ENCODE measurements at regions not wholly inside any gene's neighbourhood (a gene's known extent, or its start where the extent isn't known, plus 50 kb on each side); places are given as distances from the start of the nearest gene placed in this dataset.
"Not testable (repeated sequence)": the region's sequence is repeated elsewhere in the genome, so short reads cannot be mapped to it uniquely, and the experiment has no call there.

DNA sequence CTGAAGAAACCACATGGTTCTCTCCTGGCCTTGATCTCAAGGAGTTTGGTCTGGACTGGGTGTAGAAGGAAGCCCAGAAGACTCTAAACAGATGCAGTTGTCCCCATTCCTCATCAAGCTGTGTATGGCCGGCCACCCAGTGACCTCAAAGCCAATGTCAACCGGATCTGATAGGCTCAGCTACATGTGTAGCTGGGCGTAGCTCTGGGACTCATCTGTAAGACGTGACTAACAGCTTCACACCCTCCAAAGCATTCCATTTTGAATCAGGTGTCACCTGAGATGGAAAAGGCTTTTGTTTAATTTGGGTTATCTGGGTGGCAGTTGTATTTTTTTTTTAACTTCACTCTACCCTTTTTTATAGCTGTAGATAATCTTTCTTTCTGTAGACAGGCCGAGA lies 130.4 kb downstream of the ABCC12 start:
- ATAC-seq (no peak), DNase-seq (ENCODE audit: low read depth, low spot score) (no peak)
- Histone ChIP-seq H3K36me3 (ENCODE audit: control insufficient read depth, insufficient read depth, low read length) (no peaks in the 10 kb centered on the region), H3K9me3 (ENCODE audit: control insufficient read depth, insufficient read depth, low read depth, low read length) (no peaks in the 10 kb centered on the region), H3K27ac (ENCODE audit: low read length) (no peak overlapping the region), H3K4me1 (ENCODE audit: control insufficient read depth, insufficient read depth, low read length) (no peaks in the 10 kb centered on the region), H3K27me3 (ENCODE audit: control insufficient read depth, insufficient read depth, low read length) (no peaks in the 10 kb centered on the region), H3K4me3 (ENCODE audit: low read depth in 2 of 2, low read length in 2 of 2) (no peak overlapping the region)
- in situ Hi-C loops (cut with HindIII; ENCODE audit: low pct_unique_long_range_greater_than_20kb, low sequenced_read_pairs) = no loop called here
- CTCF ChIA-PET = no interaction called here
- POLR2A ChIA-PET = no interaction called here
- no peak for TF ChIP-seq POLR2AphosphoS5 (IDR thresholded peaks at IDR 0.05; ENCODE audit: low read depth, low read length)
- no peak for TF ChIP-seq TCF7L2 (IDR thresholded peaks at IDR 0.05; ENCODE audit: low read depth, low read length)
- TF ChIP-seq SIN3A (IDR thresholded peaks at IDR 0.05; ENCODE audit: borderline replicate concordance, insufficient read depth, low read depth, low read length) = no peak
- TF ChIP-seq, protein P1, sequence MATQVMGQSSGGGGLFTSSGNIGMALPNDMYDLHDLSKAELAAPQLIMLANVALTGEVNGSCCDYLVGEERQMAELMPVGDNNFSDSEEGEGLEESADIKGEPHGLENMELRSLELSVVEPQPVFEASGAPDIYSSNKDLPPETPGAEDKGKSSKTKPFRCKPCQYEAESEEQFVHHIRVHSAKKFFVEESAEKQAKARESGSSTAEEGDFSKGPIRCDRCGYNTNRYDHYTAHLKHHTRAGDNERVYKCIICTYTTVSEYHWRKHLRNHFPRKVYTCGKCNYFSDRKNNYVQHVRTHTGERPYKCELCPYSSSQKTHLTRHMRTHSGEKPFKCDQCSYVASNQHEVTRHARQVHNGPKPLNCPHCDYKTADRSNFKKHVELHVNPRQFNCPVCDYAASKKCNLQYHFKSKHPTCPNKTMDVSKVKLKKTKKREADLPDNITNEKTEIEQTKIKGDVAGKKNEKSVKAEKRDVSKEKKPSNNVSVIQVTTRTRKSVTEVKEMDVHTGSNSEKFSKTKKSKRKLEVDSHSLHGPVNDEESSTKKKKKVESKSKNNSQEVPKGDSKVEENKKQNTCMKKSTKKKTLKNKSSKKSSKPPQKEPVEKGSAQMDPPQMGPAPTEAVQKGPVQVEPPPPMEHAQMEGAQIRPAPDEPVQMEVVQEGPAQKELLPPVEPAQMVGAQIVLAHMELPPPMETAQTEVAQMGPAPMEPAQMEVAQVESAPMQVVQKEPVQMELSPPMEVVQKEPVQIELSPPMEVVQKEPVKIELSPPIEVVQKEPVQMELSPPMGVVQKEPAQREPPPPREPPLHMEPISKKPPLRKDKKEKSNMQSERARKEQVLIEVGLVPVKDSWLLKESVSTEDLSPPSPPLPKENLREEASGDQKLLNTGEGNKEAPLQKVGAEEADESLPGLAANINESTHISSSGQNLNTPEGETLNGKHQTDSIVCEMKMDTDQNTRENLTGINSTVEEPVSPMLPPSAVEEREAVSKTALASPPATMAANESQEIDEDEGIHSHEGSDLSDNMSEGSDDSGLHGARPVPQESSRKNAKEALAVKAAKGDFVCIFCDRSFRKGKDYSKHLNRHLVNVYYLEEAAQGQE (IDR thresholded peaks at IDR 0.05; ENCODE audit: insufficient read depth in 1 of 2, low read depth in 2 of 2, low read length in 1 of 2) = no peak
- TF ChIP-seq, protein P2, sequence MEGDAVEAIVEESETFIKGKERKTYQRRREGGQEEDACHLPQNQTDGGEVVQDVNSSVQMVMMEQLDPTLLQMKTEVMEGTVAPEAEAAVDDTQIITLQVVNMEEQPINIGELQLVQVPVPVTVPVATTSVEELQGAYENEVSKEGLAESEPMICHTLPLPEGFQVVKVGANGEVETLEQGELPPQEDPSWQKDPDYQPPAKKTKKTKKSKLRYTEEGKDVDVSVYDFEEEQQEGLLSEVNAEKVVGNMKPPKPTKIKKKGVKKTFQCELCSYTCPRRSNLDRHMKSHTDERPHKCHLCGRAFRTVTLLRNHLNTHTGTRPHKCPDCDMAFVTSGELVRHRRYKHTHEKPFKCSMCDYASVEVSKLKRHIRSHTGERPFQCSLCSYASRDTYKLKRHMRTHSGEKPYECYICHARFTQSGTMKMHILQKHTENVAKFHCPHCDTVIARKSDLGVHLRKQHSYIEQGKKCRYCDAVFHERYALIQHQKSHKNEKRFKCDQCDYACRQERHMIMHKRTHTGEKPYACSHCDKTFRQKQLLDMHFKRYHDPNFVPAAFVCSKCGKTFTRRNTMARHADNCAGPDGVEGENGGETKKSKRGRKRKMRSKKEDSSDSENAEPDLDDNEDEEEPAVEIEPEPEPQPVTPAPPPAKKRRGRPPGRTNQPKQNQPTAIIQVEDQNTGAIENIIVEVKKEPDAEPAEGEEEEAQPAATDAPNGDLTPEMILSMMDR (IDR thresholded peaks at IDR 0.05) = no peak
- BruUV-seq (replicated peaks) = no TSS peak
- intact Hi-C loops (cut with micrococcal nuclease; ENCODE audit: unreplicated experiment) = no loop called here

DNA sequence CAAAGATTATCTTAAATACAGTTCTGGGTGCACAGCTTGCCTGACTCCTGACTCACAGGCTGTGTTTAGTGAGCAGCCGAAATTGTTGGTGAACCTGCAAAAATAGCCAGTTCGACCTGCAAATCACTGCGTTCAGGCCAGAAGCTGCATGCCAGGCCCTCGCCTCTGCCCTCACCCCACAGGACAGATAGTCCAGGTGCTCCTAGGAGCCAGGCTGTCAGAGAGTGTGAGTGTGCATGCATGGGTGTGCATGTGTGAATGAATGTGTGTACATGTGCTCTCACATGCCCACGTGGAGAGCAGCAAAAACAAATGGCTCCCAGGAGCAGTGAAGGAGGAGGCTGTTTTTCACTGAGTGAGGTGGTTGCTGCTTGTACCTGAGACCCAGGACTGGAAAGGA lies 131.8 kb downstream of the ABCC12 start:
- CTCF ChIA-PET = no interaction called here
- in situ Hi-C loops (cut with HindIII; ENCODE audit: low pct_unique_long_range_greater_than_20kb, low sequenced_read_pairs) (no loop called here), intact Hi-C loops (cut with micrococcal nuclease; ENCODE audit: unreplicated experiment) (no loop called here)
- Histone ChIP-seq H3K27me3 (ENCODE audit: control insufficient read depth, insufficient read depth, low read length) (no peaks in the 10 kb centered on the region), H3K27ac (ENCODE audit: low read length) (no peak overlapping the region), H3K4me3 (ENCODE audit: low read depth in 2 of 2, low read length in 2 of 2) (no peak overlapping the region), H3K9me3 (ENCODE audit: control insufficient read depth, insufficient read depth, low read depth, low read length) (no peaks in the 10 kb centered on the region), H3K4me1 (ENCODE audit: control insufficient read depth, insufficient read depth, low read length) (no peaks in the 10 kb centered on the region), H3K36me3 (ENCODE audit: control insufficient read depth, insufficient read depth, low read length) (no peaks in the 10 kb centered on the region)
- POLR2A ChIA-PET = no interaction called here
- ATAC-seq (no peak), DNase-seq (ENCODE audit: low read depth, low spot score) (no peak)
- no peak for TF ChIP-seq POLR2AphosphoS5 (IDR thresholded peaks at IDR 0.05; ENCODE audit: low read depth, low read length)
- TF ChIP-seq SIN3A (IDR thresholded peaks at IDR 0.05; ENCODE audit: borderline replicate concordance, insufficient read depth, low read depth, low read length) = no peak
- BruUV-seq (replicated peaks) = no TSS peak

DNA sequence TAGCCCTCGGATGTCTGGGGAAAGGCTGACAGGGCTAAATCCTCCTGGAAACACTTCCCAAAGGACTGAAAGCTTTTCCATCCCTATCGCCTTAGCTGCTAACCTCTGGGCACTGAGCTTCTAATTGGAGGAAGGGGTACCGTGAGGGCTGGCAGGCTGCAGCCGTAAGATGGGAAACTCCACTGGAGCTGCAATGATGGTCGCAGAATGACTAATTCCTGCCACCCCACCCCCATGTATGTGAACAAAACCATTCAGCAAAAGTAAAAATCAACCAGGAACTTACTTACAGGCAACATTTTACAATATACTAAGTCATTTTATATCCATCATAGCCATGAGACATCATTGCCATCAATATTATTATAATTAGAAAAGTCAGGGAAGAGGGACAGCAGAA lies 133.3 kb downstream of the ABCC12 start:
- H3K27me3 ChIP-seq (ENCODE audit: control insufficient read depth, insufficient read depth, low read length) = no peaks in the 10 kb centered on the region
- no peaks in the 10 kb centered on the region for H3K4me1 ChIP-seq (ENCODE audit: control insufficient read depth, insufficient read depth, low read length)
- TF ChIP-seq, protein P1 (IDR thresholded peaks at IDR 0.05; ENCODE audit: insufficient read depth in 1 of 2, low read depth in 2 of 2, low read length in 1 of 2) = no peak
- TF ChIP-seq SIN3A (IDR thresholded peaks at IDR 0.05; ENCODE audit: borderline replicate concordance, insufficient read depth, low read depth, low read length) (no peak), TCF7L2 (IDR thresholded peaks at IDR 0.05; ENCODE audit: low read depth, low read length) (no peak), POLR2AphosphoS5 (IDR thresholded peaks at IDR 0.05; ENCODE audit: low read depth, low read length) (no peak)
- TF ChIP-seq, protein P2 (IDR thresholded peaks at IDR 0.05) = no peak
- no peak overlapping the region for H3K27ac ChIP-seq (ENCODE audit: low read length)
- BruUV-seq (replicated peaks) = no TSS peak
- CTCF ChIA-PET = no interaction called here
- POLR2A ChIA-PET = no interaction called here
- intact Hi-C loops (cut with micrococcal nuclease; ENCODE audit: unreplicated experiment) = no loop called here
- H3K36me3 ChIP-seq (ENCODE audit: control insufficient read depth, insufficient read depth, low read length) = no peaks in the 10 kb centered on the region
- in situ Hi-C loops (cut with HindIII; ENCODE audit: low pct_unique_long_range_greater_than_20kb, low sequenced_read_pairs) = no loop called here
- ATAC-seq (no peak), DNase-seq (ENCODE audit: low read depth, low spot score) (no peak)
- no peaks in the 10 kb centered on the region for H3K9me3 ChIP-seq (ENCODE audit: control insufficient read depth, insufficient read depth, low read depth, low read length)
- no peak overlapping the region for H3K4me3 ChIP-seq (ENCODE audit: low read depth in 2 of 2, low read length in 2 of 2)

DNA sequence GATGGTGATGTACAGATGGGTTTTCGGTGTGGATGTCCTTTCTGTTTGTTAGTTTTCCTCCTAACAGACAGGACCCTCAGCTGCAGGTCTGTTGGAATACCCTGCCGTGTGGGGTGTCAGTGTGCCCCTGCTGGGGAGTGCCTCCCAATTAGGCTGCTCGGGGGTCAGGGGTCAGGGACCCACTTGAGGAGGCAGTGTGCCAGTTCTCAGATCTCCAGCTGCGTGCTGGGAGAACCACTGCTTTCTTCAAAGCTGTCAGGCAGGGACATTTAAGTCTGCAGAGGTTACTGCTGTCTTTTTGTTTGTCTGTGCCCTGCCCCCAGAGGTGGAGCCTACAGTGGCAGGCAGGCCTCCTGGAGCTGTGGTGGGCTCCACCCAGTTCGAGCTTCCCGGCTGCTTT lies 135.2 kb downstream of the ABCC12 start:
- CTCF ChIA-PET; in situ Hi-C loops (cut with HindIII; ENCODE audit: low pct_unique_long_range_greater_than_20kb, low sequenced_read_pairs); BruUV-seq (replicated peaks); intact Hi-C loops (cut with micrococcal nuclease; ENCODE audit: unreplicated experiment); POLR2A ChIA-PET; ATAC-seq; H3K27ac ChIP-seq (ENCODE audit: low read length); DNase-seq (ENCODE audit: low read depth, low spot score); H3K4me1 ChIP-seq (ENCODE audit: control insufficient read depth, insufficient read depth, low read length); H3K27me3 ChIP-seq (ENCODE audit: control insufficient read depth, insufficient read depth, low read length); H3K36me3 ChIP-seq (ENCODE audit: control insufficient read depth, insufficient read depth, low read length); H3K4me3 ChIP-seq (ENCODE audit: low read depth in 2 of 2, low read length in 2 of 2); H3K9me3 ChIP-seq (ENCODE audit: control insufficient read depth, insufficient read depth, low read depth, low read length): not testable (repeated sequence)
